Left lung (tissue), 4 donors: ENCODE measurements at regions not wholly inside any gene's neighbourhood (a gene's known extent, or its start where the extent isn't known, plus 50 kb on each side); places are given as distances from the start of the nearest gene placed in this dataset.

Experiments used
- ATAC-seq: fragments of 200-7000 bp; cut with Tn5 transposase; one replicate; pipeline ENCODE4 v1.9.1; 2020; ENCODE audit warnings: moderate library complexity
- DNase-seq, 4 donors: peaks; one replicate each; pipeline ENCODE4 v3.0.0-alpha.2; 2013 to 2020
- H3K27ac ChIP-seq, 2 donors: fragments of 200-600 bp; sonication (generic) in 1 of 2; one replicate each; pipeline versions ENCODE4 v1.5.0 to v1.8.0; 2020 to 2021
- H3K27me3 ChIP-seq, 2 donors: fragments of 200-600 bp; sonication (generic) in 1 of 2; one replicate each; pipeline versions ENCODE4 v1.5.0 to v1.8.0; 2020 to 2021
- H3K36me3 ChIP-seq, 2 donors: fragments of 200-600 bp; sonication (generic) in 1 of 2; one replicate each; pipeline versions ENCODE4 v1.5.0 to v1.8.0; 2020 to 2021
- H3K4me1 ChIP-seq, 2 donors: fragments of 200-600 bp; one replicate each; pipeline ENCODE4 v1.8.0; 2021
- H3K4me3 ChIP-seq, 2 donors: fragments of 200-600 bp; sonication (generic) in 1 of 2; one replicate each; pipeline versions ENCODE4 v1.5.0 to v1.8.0; 2020 to 2021; ENCODE audit warnings: mild to moderate bottlenecking in 1 of 2
- H3K9me3 ChIP-seq, 2 donors: fragments of 200-600 bp; sonication (generic) in 1 of 2; one replicate each; pipeline versions ENCODE4 v1.5.0 to v1.8.0; 2020 to 2021
- intact Hi-C, 2 donors: fragments of 100-400 bp; cut with DNase I; formaldehyde crosslinking; loops; one replicate each; pipeline versions ENCODE4 v1.11.2 to v1.14.2; 2022
- TF ChIP-seq, protein P1 (sequence below), 2 donors: fragments of 200-600 bp; sonication (generic) in 1 of 2; IDR thresholded peaks; one replicate each; pipeline versions ENCODE4 v1.5.0 to v1.8.0; 2021; ENCODE audit warnings: antibody characterized with exemption in 2 of 2
- donor health status: DM: no; HTN: yes; CAD: no.
- donor health status: DM: no; HTN: no; CAD: no.

DNA sequence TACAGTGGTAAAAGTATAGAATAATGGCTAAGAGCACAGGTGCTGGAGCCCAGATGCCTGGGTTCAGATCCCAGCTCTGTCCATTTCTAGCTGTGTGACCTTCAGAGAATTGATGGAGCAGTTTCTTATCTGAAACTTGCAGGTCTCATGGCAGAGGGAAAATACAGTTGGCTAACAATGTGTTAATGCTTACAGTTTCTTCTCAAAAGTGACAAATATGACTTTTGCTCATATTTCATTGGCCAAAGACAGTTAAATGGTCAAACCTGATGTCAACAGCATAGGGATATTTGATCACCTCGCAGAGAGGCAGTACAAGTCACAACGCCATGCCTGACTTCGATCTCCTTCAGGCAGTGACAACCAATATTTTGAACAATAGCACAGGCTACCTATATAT is 60.2 kb upstream of the LCORL start:
- Histone ChIP-seq H3K4me1 (no peaks in the 10 kb centered on the region), H3K27ac (no peak overlapping the region), H3K4me3 (no peak overlapping the region), H3K27me3 (no peaks in the 10 kb centered on the region), H3K36me3 (no peaks in the 10 kb centered on the region), H3K9me3 (no peaks in the 10 kb centered on the region)
- intact Hi-C loops, result no loop called here
- no peak for ATAC-seq
- TF ChIP-seq, protein P1, sequence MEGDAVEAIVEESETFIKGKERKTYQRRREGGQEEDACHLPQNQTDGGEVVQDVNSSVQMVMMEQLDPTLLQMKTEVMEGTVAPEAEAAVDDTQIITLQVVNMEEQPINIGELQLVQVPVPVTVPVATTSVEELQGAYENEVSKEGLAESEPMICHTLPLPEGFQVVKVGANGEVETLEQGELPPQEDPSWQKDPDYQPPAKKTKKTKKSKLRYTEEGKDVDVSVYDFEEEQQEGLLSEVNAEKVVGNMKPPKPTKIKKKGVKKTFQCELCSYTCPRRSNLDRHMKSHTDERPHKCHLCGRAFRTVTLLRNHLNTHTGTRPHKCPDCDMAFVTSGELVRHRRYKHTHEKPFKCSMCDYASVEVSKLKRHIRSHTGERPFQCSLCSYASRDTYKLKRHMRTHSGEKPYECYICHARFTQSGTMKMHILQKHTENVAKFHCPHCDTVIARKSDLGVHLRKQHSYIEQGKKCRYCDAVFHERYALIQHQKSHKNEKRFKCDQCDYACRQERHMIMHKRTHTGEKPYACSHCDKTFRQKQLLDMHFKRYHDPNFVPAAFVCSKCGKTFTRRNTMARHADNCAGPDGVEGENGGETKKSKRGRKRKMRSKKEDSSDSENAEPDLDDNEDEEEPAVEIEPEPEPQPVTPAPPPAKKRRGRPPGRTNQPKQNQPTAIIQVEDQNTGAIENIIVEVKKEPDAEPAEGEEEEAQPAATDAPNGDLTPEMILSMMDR (IDR thresholded peaks at IDR 0.05), result no peak
- DNase-seq, result no peak

DNA sequence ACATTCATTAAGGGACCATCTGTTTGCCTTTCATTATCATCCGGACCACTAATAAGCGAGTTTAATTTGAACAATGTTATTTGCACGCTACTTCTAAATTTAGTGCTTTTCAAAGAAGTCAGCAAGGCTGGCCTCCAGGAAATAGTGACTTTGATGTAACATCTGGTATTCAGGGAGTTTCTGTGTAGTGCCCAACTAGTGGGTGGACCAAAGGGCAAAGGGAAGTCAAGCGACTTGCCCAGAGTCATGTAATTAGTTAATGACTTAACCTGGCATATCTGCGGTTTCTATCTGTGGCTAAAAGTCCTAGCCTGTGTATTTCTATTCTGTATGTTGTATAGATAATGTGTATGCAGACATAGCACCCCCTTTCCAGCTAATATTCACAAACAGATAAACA is 56.3 kb upstream of the LCORL start:
- DNase-seq (no peak), ATAC-seq (no peak)
- H3K9me3 ChIP-seq, result peaks cover 0 to 4% of the 10 kb centered on the region in 2 donors
- H3K27ac ChIP-seq, result no peak overlapping the region
- H3K27me3 ChIP-seq, result no peaks in the 10 kb centered on the region
- intact Hi-C loops, result no loop called here
- no peaks in the 10 kb centered on the region for H3K36me3 ChIP-seq
- H3K4me1 ChIP-seq, result no peaks in the 10 kb centered on the region
- H3K4me3 ChIP-seq, result no peak overlapping the region
- TF ChIP-seq, protein P1 (IDR thresholded peaks at IDR 0.05), result no peak

DNA sequence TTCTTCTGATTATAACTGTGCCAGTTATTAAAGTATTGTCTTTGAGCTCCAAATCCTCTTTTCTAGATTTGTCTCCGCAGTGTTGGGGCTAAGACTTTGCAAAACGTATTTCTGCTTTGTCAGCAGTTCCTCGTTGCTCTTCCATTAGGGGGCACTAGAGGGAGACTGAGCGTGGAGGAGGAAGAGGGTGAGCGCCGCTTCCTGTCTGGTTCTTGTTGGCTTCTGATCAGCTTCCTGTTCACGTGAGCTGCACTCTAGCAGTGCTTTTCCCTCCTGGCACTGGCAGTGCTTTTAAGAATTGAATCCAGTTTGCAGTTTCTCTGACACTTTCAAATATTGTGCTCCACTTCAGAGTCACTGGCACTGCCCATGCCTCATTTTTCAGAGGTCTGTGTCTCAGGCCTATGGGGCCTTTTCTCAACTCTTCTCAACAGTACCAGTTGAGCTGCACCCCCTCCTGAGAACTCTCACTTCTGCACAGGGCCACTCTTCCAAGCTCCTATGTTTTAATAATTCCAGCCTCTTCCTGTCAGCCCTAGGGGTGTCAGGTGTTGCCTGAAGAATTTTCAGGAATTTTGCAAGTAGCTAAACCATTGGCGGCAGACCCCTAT is 54.4 kb upstream of the LCORL start:
- TF ChIP-seq, protein P1 (IDR thresholded peaks at IDR 0.05), result no peak
- H3K4me1 ChIP-seq, result no peaks in the 10 kb centered on the region
- DNase-seq (peak in 2 of 4 donors; percentile 12 to 26), ATAC-seq (no peak)
- H3K27me3 ChIP-seq, result no peaks in the 10 kb centered on the region
- peaks cover 0 to 4% of the 10 kb centered on the region in 2 donors for H3K9me3 ChIP-seq
- intact Hi-C loops, result no loop called here
- no peaks in the 10 kb centered on the region for H3K36me3 ChIP-seq
- no peak overlapping the region for H3K27ac ChIP-seq
- no peak overlapping the region for H3K4me3 ChIP-seq

DNA sequence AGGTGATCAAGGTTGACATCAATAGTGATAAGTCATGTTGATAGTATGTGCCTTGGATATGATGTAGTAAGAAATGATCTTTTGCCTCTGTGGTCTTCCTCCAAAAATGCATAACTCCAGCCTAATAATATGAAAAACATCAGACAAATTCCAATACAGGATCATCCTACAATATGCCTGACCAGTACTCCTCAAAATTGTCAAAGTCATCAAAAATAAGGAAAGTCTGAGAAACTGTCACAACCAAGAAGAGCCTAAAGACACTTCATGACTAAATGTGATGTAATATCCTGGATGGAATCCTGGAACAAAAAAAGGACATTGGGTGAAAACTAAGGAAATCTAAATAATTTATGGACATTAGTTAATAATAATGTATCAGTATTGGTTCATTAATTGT is 50.3 kb upstream of the LCORL start:
- H3K36me3 ChIP-seq, result no peaks in the 10 kb centered on the region
- ATAC-seq (no peak), DNase-seq (no peak)
- H3K4me1 ChIP-seq, result no peaks in the 10 kb centered on the region
- no peak overlapping the region for H3K4me3 ChIP-seq
- peaks cover 0 to 4% of the 10 kb centered on the region in 2 donors for H3K9me3 ChIP-seq
- no peaks in the 10 kb centered on the region for H3K27me3 ChIP-seq
- TF ChIP-seq, protein P1 (IDR thresholded peaks at IDR 0.05), result no peak
- intact Hi-C loops, result no loop called here
- no peak overlapping the region for H3K27ac ChIP-seq
